GM12878 (cell line): ENCODE measurements at regions not wholly inside any gene's neighbourhood (a gene's known extent, or its start where the extent isn't known, plus 50 kb on each side); places are given as distances from the start of the nearest gene placed in this dataset.

Experiments
- FOS ChIP-seq: IDR thresholded peaks from 3 replicates; pipeline ENCODE4 v1.6.1; 2011; ENCODE audit warnings: borderline replicate concordance; ENCODE audit not compliant: insufficient read length; ENCODE audit errors: extremely low read depth
- HDAC2 ChIP-seq: fragments of 200-600 bp; sonication (generic); IDR thresholded peaks from 2 replicates; pipeline ENCODE4 v1.6.1; 2017
- TF ChIP-seq, protein P1 (sequence below), 3 experiments: IDR thresholded peaks in 2 of 3; conservative IDR thresholded peaks in 1 of 3; 2 replicates each; pipeline ENCODE4 v1.5.1; 2011; ENCODE audit warnings: low read depth in 3 of 3, low read length in 3 of 3, mild to moderate bottlenecking in 3 of 3, control low read depth in 2 of 3, moderate library complexity in 2 of 3, inconsistent platforms in 1 of 3, mixed read lengths in 1 of 3; ENCODE audit not compliant: control insufficient read depth in 2 of 3, insufficient read depth in 1 of 3; ENCODE audit errors: extremely low read depth in 1 of 3

DNA sequence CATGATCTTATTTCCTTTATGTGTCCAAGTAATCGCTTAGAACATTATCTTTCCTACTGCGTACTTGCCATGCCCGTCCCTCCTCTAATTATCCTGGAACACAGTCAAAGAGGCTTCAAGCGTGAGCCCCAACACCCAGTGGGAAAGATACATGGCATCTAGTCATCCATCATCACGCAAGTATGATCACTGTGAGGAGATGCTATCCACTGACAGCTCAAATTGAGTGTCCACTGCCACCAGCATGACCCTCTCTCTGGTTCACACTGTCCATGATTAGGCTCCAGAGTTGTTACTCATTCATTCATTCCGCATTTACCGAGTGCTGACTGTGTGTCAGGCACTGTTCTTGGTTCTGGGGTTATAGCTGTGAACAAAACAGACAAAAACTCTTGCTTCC, 124.6 kb downstream of the COPS8 start:
- TF ChIP-seq HDAC2 (no peak), FOS (no peak)
- TF ChIP-seq, protein P1, sequence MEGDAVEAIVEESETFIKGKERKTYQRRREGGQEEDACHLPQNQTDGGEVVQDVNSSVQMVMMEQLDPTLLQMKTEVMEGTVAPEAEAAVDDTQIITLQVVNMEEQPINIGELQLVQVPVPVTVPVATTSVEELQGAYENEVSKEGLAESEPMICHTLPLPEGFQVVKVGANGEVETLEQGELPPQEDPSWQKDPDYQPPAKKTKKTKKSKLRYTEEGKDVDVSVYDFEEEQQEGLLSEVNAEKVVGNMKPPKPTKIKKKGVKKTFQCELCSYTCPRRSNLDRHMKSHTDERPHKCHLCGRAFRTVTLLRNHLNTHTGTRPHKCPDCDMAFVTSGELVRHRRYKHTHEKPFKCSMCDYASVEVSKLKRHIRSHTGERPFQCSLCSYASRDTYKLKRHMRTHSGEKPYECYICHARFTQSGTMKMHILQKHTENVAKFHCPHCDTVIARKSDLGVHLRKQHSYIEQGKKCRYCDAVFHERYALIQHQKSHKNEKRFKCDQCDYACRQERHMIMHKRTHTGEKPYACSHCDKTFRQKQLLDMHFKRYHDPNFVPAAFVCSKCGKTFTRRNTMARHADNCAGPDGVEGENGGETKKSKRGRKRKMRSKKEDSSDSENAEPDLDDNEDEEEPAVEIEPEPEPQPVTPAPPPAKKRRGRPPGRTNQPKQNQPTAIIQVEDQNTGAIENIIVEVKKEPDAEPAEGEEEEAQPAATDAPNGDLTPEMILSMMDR (IDR thresholded peaks at IDR 0.05 in 2 of 3, conservative IDR thresholded peaks at IDR 0.05 in 1 of 3; ENCODE audit: control insufficient read depth in 2 of 3, extremely low read depth in 1 of 3, insufficient read depth in 1 of 3, low read depth in 3 of 3, low read length in 3 of 3): no peak
